Smooth muscle cell (in vitro differentiated cells): ENCODE measurements at regions not wholly inside any gene's neighbourhood (a gene's known extent, or its start where the extent isn't known, plus 50 kb on each side); places are given as distances from the start of the nearest gene placed in this dataset.
A peak's percentile ranks its signal among the peaks of the same experiment; 100 is the strongest.

Experiments
- DNase-seq: peaks from one replicate; lab custom pipeline; 2025; ENCODE audit not compliant: unreplicated experiment; lab: John Stamatoyannopoulos, UW
- H2AFZ ChIP-seq: fragments of 200-600 bp; sonication (generic); 2 replicates; pipeline ENCODE4 v1.6.0; 2016; ENCODE audit warnings: antibody characterized with exemption, low read depth, mild to moderate bottlenecking
- H3F3A ChIP-seq: fragments of 200-600 bp; sonication (generic); 2 replicates; pipeline ENCODE4 v1.6.0; 2017; ENCODE audit warnings: antibody characterized with exemption, low read depth
- H3K27ac ChIP-seq: fragments of 200-600 bp; sonication (generic); 2 replicates; pipeline ENCODE4 v1.5.1; 2016; ENCODE audit warnings: low read depth, mild to moderate bottlenecking
- H3K27me3 ChIP-seq: fragments of 200-600 bp; sonication (generic); 2 replicates; pipeline ENCODE4 v1.6.1; 2016; ENCODE audit warnings: low read depth, mild to moderate bottlenecking
- H3K36me3 ChIP-seq: fragments of 200-600 bp; sonication (generic); 2 replicates; pipeline ENCODE4 v1.5.1; 2016; ENCODE audit warnings: low read depth
- H3K4me1 ChIP-seq: fragments of 200-600 bp; sonication (generic); 2 replicates; pipeline ENCODE4 v1.5.1; 2016; ENCODE audit warnings: low read depth
- H3K4me2 ChIP-seq: fragments of 200-600 bp; sonication (generic); 2 replicates; pipeline ENCODE4 v1.6.0; 2016; ENCODE audit warnings: mild to moderate bottlenecking
- H3K4me3 ChIP-seq: fragments of 200-600 bp; sonication (generic); 2 replicates; pipeline ENCODE4 v1.5.1; 2016; ENCODE audit warnings: mild to moderate bottlenecking
- H3K79me2 ChIP-seq: fragments of 200-600 bp; sonication (generic); 2 replicates; pipeline ENCODE4 v1.6.0; 2016; ENCODE audit warnings: low read depth, mild to moderate bottlenecking
- H3K9ac ChIP-seq: fragments of 200-600 bp; sonication (generic); 2 replicates; pipeline ENCODE4 v1.6.0; 2016; ENCODE audit warnings: low read depth
- H3K9me3 ChIP-seq: fragments of 200-600 bp; sonication (generic); replicated peaks from 2 replicates; pipeline ENCODE4 v1.5.1; 2016; ENCODE audit warnings: low read depth
- H4K20me1 ChIP-seq: fragments of 200-600 bp; sonication (generic); 2 replicates; pipeline ENCODE4 v1.6.0; 2016; ENCODE audit warnings: low read depth
- WGBS: methylation state at CpG from one replicate; pipeline ENCODE4 v1.1.7; 2016; ENCODE audit warnings: low lambda C conversion rate; 5-methylcytosine and 5-hydroxymethylcytosine counted together
- TF ChIP-seq, protein P1 (sequence below): fragments of 200-600 bp; sonication (generic); IDR thresholded peaks from 2 replicates; pipeline ENCODE4 v1.5.1; 2017; ENCODE audit warnings: borderline replicate concordance, mild to moderate bottlenecking, antibody characterized with exemption; ENCODE audit not compliant: insufficient read depth, poor library complexity, severe bottlenecking

DNA sequence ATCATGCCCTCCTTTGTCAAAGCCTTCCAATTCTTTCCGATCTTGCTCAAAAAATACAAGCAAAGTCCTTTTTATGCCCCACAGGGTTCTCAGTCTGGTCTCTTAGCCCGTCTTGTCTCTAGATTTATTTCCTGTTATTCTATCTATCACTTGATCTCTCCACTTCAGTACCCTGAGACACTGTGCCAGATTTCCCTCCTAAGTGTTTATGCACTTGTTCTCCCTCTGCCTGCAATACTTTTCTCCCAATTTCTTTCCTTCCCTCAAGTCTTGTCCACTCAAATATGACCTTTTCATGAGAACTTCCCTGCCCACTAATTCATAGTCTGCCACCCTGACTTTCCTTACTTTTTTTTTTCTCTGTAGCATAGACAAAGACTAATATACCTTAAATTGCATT lies 141.4 kb downstream of the MBL2 start:
- Histone ChIP-seq H3K27me3 (no peaks in the 10 kb centered on the region), H3K36me3 (no peaks in the 10 kb centered on the region), H3K9ac (no peak overlapping the region), H2AFZ (no peak overlapping the region), H4K20me1 (no peaks in the 10 kb centered on the region), H3K27ac (no peak overlapping the region), H3F3A (no peaks in the 10 kb centered on the region), H3K79me2 (no peaks in the 10 kb centered on the region), H3K4me3 (no peak overlapping the region), H3K9me3 (no peaks in the 10 kb centered on the region), H3K4me2 (no peak overlapping the region), H3K4me1 (no peaks in the 10 kb centered on the region)
- TF ChIP-seq, protein P1, sequence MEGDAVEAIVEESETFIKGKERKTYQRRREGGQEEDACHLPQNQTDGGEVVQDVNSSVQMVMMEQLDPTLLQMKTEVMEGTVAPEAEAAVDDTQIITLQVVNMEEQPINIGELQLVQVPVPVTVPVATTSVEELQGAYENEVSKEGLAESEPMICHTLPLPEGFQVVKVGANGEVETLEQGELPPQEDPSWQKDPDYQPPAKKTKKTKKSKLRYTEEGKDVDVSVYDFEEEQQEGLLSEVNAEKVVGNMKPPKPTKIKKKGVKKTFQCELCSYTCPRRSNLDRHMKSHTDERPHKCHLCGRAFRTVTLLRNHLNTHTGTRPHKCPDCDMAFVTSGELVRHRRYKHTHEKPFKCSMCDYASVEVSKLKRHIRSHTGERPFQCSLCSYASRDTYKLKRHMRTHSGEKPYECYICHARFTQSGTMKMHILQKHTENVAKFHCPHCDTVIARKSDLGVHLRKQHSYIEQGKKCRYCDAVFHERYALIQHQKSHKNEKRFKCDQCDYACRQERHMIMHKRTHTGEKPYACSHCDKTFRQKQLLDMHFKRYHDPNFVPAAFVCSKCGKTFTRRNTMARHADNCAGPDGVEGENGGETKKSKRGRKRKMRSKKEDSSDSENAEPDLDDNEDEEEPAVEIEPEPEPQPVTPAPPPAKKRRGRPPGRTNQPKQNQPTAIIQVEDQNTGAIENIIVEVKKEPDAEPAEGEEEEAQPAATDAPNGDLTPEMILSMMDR = no peak
- WGBS = 53% methylated on average over 2 of the region's 2 CpGs
- DNase-seq = no peak

DNA sequence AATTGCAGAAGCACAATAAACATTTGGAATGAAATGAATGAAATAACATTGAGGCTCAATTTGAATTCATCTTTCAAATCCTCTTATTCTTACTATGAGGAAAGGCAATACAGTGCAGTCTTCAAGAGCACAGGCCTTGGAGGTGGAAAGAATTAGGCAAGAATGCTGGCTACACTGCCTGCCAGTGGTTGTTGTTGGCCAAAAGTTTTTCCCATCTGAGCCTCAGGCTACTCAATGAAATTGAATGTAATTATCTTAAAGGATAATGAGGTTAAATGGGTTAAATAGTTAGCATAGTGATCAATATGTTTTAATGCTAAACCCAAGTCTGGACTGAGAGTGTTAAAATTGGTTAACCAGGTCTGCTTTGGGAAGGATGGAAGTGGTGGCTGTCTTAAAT lies 140.9 kb downstream of the MBL2 start:
- no peak overlapping the region for H2AFZ ChIP-seq
- H3K9ac ChIP-seq = no peak overlapping the region
- H4K20me1 ChIP-seq = no peaks in the 10 kb centered on the region
- H3K79me2 ChIP-seq = no peaks in the 10 kb centered on the region
- no peaks in the 10 kb centered on the region for H3F3A ChIP-seq
- no peaks in the 10 kb centered on the region for H3K9me3 ChIP-seq
- H3K27ac ChIP-seq = no peak overlapping the region
- no peak overlapping the region for H3K4me2 ChIP-seq
- TF ChIP-seq, protein P1 = no peak
- H3K36me3 ChIP-seq = no peaks in the 10 kb centered on the region
- H3K4me3 ChIP-seq = no peak overlapping the region
- DNase-seq = no peak
- no peaks in the 10 kb centered on the region for H3K27me3 ChIP-seq
- H3K4me1 ChIP-seq = no peaks in the 10 kb centered on the region

DNA sequence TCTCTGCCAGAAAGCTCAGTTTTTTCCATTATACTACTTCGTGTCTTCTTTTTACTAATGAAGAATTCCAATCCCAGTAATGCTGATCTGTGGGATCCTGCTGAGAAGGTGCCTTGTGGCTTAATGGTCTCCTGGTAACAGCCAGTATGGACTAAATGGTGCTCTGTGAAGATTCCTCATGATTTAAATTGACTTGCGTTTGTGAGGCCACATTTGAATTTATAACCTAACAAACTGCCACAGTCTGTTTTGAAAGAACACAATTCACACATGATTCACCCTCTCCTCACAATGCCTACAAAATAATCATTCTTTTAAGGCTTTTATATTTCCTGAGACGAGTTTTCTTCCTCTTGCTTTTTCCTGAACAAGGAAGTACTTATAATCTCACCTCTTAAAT lies 140.0 kb downstream of the MBL2 start:
- TF ChIP-seq, protein P1 = no peak
- Histone ChIP-seq H3K9ac (no peak overlapping the region), H2AFZ (peak overlapping the region; percentile 83), H3K27ac (no peak overlapping the region), H3K27me3 (no peaks in the 10 kb centered on the region), H3K36me3 (no peaks in the 10 kb centered on the region), H3K9me3 (no peaks in the 10 kb centered on the region), H3K4me3 (no peak overlapping the region), H3K79me2 (no peaks in the 10 kb centered on the region), H3K4me2 (no peak overlapping the region), H3K4me1 (no peaks in the 10 kb centered on the region), H4K20me1 (no peaks in the 10 kb centered on the region), H3F3A (no peaks in the 10 kb centered on the region)
- DNase-seq = no peak
- WGBS = 21% methylated on average over 3 of the region's 3 CpGs

DNA sequence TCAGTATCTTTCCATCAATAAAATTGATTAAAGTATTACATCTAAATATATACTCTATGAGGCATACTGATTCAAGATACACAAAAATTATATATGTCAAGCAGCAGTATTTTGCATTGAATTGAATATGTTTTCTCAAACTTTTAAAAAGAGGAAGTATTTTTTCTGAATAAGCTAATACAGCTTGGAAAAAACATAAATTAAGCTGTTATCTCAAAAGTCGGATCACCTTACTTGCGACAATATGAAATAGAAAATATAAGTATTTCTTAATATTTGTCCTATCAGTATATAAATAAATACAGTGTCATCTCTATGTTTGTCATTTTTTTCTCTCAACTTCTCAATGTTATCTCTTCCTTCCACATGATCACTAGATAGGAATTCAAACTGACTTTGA lies 139.3 kb downstream of the MBL2 start:
- no peaks in the 10 kb centered on the region for H3F3A ChIP-seq
- no peak overlapping the region for H3K4me3 ChIP-seq
- WGBS = 95% methylated on average over 2 of the region's 2 CpGs

More for the DNA sequence above, 139.3 kb downstream of the MBL2 start:
- DNase-seq = no peak
- no peaks in the 10 kb centered on the region for H4K20me1 ChIP-seq
- TF ChIP-seq, protein P1 = no peak
- H3K27ac ChIP-seq = no peak overlapping the region
- no peaks in the 10 kb centered on the region for H3K9me3 ChIP-seq
- H3K4me1 ChIP-seq = no peaks in the 10 kb centered on the region
- H3K27me3 ChIP-seq = no peaks in the 10 kb centered on the region
- no peak overlapping the region for H3K9ac ChIP-seq
- H3K36me3 ChIP-seq = no peaks in the 10 kb centered on the region
- H3K4me2 ChIP-seq = no peak overlapping the region
- H2AFZ ChIP-seq = no peak overlapping the region
- H3K79me2 ChIP-seq = no peaks in the 10 kb centered on the region
